ENCODE measurements at regions not wholly inside any gene's neighbourhood (a gene's known extent, or its start where the extent isn't known, plus 50 kb on each side); places are given as distances from the start of the nearest gene placed in this dataset.

DNA sequence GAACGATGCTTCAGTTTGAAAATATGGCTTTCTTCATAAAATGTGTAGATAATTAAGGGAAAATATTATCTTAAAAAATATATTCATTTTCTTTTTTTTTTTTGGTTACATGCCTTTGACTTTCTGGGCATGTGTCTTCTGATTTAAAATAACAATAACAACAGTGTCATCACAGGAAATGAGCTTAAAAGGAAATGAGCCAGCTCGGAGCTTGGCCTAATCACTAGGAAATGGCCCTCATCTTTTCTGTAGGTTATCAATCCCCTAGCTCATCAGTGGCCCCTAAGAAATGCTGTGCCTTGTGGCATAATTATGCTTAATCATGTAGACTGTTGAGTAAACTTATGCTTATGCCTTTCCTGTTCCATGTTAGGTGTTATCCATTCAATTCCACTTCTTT is 141.8 kb upstream of the FHL2 start:
- peaks cover under 1% of the 10 kb centered on the region for H3K9me3 Mint-ChIP-seq
- POLR2A ChIA-PET = no interaction called here
- TF ChIP-seq, protein P1, sequence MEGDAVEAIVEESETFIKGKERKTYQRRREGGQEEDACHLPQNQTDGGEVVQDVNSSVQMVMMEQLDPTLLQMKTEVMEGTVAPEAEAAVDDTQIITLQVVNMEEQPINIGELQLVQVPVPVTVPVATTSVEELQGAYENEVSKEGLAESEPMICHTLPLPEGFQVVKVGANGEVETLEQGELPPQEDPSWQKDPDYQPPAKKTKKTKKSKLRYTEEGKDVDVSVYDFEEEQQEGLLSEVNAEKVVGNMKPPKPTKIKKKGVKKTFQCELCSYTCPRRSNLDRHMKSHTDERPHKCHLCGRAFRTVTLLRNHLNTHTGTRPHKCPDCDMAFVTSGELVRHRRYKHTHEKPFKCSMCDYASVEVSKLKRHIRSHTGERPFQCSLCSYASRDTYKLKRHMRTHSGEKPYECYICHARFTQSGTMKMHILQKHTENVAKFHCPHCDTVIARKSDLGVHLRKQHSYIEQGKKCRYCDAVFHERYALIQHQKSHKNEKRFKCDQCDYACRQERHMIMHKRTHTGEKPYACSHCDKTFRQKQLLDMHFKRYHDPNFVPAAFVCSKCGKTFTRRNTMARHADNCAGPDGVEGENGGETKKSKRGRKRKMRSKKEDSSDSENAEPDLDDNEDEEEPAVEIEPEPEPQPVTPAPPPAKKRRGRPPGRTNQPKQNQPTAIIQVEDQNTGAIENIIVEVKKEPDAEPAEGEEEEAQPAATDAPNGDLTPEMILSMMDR (IDR thresholded peaks at IDR 0.05) = no peak
- peaks cover 1% of the 10 kb centered on the region for H3K4me1 Mint-ChIP-seq
- peaks cover 12% of the 10 kb centered on the region for H3K27me3 Mint-ChIP-seq
- intact Hi-C loops (cut with micrococcal nuclease) = no loop called here
- H3K27ac Mint-ChIP-seq = no peak overlapping the region
- no peaks in the 10 kb centered on the region for H3K36me3 Mint-ChIP-seq (ENCODE audit: low read depth)
- no peak overlapping the region for H3K4me3 Mint-ChIP-seq
- DNase-seq = no peak
- CTCF ChIA-PET = no interaction called here
- no peak for ATAC-seq (ENCODE audit: low read depth)

DNA sequence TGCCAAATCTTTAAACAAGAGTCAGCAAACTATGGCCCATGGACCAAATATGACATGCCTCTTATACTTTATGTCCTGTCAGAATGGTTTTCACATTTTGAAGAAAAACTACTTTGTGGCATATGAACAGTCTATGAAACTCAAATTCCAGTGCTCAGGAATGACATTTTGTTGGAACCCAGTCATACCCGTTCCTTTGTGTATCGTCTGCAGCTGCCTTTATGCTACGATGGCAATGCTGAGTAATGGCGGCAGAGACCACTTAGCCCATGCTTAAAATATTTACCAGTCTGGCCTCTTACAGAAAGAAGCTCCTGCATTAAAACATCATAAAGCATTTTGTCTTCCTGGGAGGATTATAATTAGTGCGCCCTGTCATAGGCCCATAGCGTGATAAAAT is 140.5 kb upstream of the FHL2 start:
- no peaks in the 10 kb centered on the region for H3K4me1 Mint-ChIP-seq
- no peaks in the 10 kb centered on the region for H3K36me3 Mint-ChIP-seq (ENCODE audit: low read depth)
- POLR2A ChIA-PET = no interaction called here
- H3K9me3 Mint-ChIP-seq = peaks cover 4% of the 10 kb centered on the region
- TF ChIP-seq, protein P1 (IDR thresholded peaks at IDR 0.05) = no peak
- no peak for ATAC-seq (ENCODE audit: low read depth)
- H3K27ac Mint-ChIP-seq = no peak overlapping the region
- DNase-seq = no peak
- peaks cover 13% of the 10 kb centered on the region for H3K27me3 Mint-ChIP-seq
- no peak overlapping the region for H3K4me3 Mint-ChIP-seq
- CTCF ChIA-PET = no interaction called here
- intact Hi-C loops (cut with micrococcal nuclease) = no loop called here

DNA sequence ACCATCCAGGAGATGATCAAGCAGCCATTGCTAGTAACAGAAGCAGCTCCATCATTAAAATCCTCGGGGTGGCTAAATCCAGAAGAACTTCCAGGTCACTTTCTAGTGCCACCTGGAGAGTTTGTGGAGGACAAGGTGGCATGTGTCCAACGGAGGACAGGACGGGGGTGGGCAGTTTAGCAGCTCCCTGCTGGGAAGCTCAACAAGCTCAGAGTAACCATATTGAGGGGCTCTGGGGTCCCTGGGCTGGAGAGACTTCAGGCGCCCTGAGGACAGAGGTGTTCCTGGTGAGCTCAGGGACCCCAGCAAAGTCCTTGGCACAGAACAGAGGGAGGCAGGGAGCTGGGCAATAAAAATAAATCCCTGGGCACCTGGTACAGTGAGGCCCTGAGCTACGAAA is 140.0 kb upstream of the FHL2 start:
- H3K27me3 Mint-ChIP-seq = peaks cover 9% of the 10 kb centered on the region
- TF ChIP-seq, protein P1 (IDR thresholded peaks at IDR 0.05) = no peak
- no peak overlapping the region for H3K4me3 Mint-ChIP-seq
- H3K4me1 Mint-ChIP-seq = no peaks in the 10 kb centered on the region
- intact Hi-C loops (cut with micrococcal nuclease) = no loop called here
- ATAC-seq (ENCODE audit: low read depth) (no peak), DNase-seq (no peak)
- POLR2A ChIA-PET = no interaction called here
- H3K9me3 Mint-ChIP-seq = peaks cover 4% of the 10 kb centered on the region
- CTCF ChIA-PET = no interaction called here
- no peaks in the 10 kb centered on the region for H3K36me3 Mint-ChIP-seq (ENCODE audit: low read depth)
- H3K27ac Mint-ChIP-seq = no peak overlapping the region

DNA sequence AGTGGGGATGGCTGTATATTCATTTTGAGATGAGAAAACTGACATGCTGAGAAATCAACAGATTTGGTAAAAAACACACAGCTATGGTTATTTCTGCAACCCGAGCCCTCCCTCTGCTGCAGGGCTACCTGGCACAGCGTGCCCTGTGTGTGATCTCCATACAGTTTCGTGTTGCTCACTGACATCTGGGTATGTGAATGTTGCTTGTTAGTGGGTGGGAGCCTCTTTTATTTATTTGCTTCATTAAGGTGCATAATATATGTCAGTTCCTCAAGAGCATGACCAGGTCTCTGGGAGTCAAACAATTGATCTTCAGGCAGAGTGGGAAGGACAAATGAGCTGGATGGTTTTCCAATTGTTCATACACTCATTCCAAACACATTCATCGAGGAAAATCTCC is 139.1 kb upstream of the FHL2 start:
- POLR2A ChIA-PET = no interaction called here
- ATAC-seq (ENCODE audit: low read depth) = no peak

DNA sequence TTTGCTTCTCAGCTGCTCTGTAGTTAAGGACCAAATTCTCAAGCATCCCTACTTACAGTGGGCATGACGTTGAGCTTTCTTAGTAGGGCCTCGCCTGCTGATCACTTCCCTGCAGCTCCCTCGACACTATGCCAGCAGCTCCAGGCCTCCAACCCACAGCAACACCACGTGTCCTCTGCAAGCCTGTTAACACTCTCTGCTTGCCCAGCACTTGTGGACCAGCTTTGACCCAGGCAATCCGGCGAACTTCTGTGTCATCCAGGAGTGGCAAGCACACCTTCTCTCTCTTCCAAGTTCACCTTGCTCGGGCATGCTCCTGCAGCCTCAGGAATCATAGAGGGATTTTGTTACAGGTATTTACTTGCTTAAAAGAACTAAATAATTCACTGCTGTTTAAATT is 138.6 kb upstream of the FHL2 start:
- no peaks in the 10 kb centered on the region for H3K4me1 Mint-ChIP-seq
- H3K27ac Mint-ChIP-seq = no peak overlapping the region
- CTCF ChIA-PET = no interaction called here
- H3K27me3 Mint-ChIP-seq = peaks cover 9% of the 10 kb centered on the region
- intact Hi-C loops (cut with micrococcal nuclease) = no loop called here
- ATAC-seq (ENCODE audit: low read depth) (no peak), DNase-seq (no peak)
- TF ChIP-seq, protein P1 (IDR thresholded peaks at IDR 0.05) = no peak
- H3K4me3 Mint-ChIP-seq = no peak overlapping the region
- POLR2A ChIA-PET = no interaction called here
- peaks cover 4% of the 10 kb centered on the region for H3K9me3 Mint-ChIP-seq
- no peaks in the 10 kb centered on the region for H3K36me3 Mint-ChIP-seq (ENCODE audit: low read depth)

More for the DNA sequence above, 139.1 kb upstream of the FHL2 start:
- TF ChIP-seq, protein P1 (IDR thresholded peaks at IDR 0.05) = no peak
- no peaks in the 10 kb centered on the region for H3K36me3 Mint-ChIP-seq (ENCODE audit: low read depth)
- no peak overlapping the region for H3K4me3 Mint-ChIP-seq
- no peaks in the 10 kb centered on the region for H3K4me1 Mint-ChIP-seq
- no peak for DNase-seq
- CTCF ChIA-PET = no interaction called here
- peaks cover 4% of the 10 kb centered on the region for H3K9me3 Mint-ChIP-seq
- peaks cover 9% of the 10 kb centered on the region for H3K27me3 Mint-ChIP-seq
- H3K27ac Mint-ChIP-seq = no peak overlapping the region
- intact Hi-C loops (cut with micrococcal nuclease) = no loop called here

Measured in activated B cell treated with CpG ODN at 0.5 μM for 24 hours (primary cell).